ENCODE measurements at regions not wholly inside any gene's neighbourhood (a gene's known extent, or its start where the extent isn't known, plus 50 kb on each side); places are given as distances from the start of the nearest gene placed in this dataset.

DNA sequence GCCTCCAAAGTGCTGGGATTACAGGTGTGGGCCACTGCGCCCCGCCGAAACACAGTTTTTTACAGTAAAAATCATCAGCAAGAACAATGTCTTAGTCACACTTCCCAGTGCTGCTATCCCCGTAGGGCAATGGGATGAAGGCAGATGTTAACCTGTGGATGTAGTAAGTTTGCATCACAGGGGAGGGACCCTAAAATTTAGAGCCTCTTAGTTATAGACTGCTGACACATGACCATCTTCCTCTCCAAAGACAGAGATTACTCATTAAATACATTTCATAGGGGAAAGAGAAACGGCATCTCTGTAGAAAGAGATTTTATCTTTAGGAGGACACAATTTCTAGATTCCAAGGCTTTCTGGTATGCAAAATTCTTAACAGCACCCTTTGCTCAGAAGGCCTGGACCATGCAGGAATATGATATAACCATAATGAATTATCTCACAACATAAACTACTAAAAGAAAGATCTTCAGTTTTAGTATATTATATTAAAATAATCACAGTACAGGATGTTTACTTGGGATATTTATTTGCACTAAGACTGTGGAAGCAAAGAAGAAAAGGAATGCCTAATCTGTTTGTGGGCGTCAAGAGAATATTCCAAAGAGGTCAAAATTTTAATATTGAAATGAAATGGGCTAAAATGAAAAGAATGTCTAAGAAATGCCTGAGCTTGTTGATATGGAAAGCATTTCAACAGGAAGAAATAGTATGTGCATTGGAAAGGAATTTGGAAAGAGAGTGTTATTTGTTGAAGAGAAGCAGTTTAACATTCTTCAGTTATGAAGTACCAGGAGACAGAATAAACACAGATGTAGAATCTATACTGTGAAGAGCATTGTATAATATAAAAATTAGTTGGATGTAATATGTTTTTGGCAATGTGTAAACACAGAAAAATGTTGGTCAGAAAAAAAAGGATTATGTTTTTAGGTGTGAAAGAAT lies 1228.3 kb upstream of the CHAC2 start:
- TF ChIP-seq, protein P1, sequence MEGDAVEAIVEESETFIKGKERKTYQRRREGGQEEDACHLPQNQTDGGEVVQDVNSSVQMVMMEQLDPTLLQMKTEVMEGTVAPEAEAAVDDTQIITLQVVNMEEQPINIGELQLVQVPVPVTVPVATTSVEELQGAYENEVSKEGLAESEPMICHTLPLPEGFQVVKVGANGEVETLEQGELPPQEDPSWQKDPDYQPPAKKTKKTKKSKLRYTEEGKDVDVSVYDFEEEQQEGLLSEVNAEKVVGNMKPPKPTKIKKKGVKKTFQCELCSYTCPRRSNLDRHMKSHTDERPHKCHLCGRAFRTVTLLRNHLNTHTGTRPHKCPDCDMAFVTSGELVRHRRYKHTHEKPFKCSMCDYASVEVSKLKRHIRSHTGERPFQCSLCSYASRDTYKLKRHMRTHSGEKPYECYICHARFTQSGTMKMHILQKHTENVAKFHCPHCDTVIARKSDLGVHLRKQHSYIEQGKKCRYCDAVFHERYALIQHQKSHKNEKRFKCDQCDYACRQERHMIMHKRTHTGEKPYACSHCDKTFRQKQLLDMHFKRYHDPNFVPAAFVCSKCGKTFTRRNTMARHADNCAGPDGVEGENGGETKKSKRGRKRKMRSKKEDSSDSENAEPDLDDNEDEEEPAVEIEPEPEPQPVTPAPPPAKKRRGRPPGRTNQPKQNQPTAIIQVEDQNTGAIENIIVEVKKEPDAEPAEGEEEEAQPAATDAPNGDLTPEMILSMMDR (IDR thresholded peaks at IDR 0.05): no peak
- TF ChIP-seq POLR2AphosphoS5 (IDR thresholded peaks at IDR 0.05) (no peak), POLR2A (IDR thresholded peaks at IDR 0.05) (no peak)
